Activated CD4-positive, alpha-beta T cell treated with anti-CD3 and anti-CD28 coated beads, Interleukin-2, amount 10 ng/mL, durations not matched to agents 24 days and 14 days (primary cell): ENCODE measurements at regions not wholly inside any gene's neighbourhood (a gene's known extent, or its start where the extent isn't known, plus 50 kb on each side); places are given as distances from the start of the nearest gene placed in this dataset.
"Not testable (repeated sequence)": the region's sequence is repeated elsewhere in the genome, so short reads cannot be mapped to it uniquely, and the experiment has no call there.

Experiments used
- DNase-seq: peaks from one replicate; pipeline ENCODE4 v3.0.0; 2022
- H3K27ac Mint-ChIP-seq: one replicate; pipeline ENCODE4 v1.8.0; 2022; ENCODE audit warnings: mild to moderate bottlenecking, mixed read lengths
- H3K27me3 Mint-ChIP-seq: one replicate; pipeline ENCODE4 v1.8.0; 2022; ENCODE audit warnings: mixed read lengths
- H3K36me3 Mint-ChIP-seq: one replicate; pipeline ENCODE4 v1.8.0; 2022; ENCODE audit warnings: low read depth, mild to moderate bottlenecking, mixed read lengths
- H3K4me1 Mint-ChIP-seq: one replicate; pipeline ENCODE4 v1.8.0; 2021; ENCODE audit warnings: mixed read lengths
- H3K4me3 Mint-ChIP-seq: one replicate; pipeline ENCODE4 v1.8.0; 2022; ENCODE audit warnings: mild to moderate bottlenecking, moderate library complexity, mixed read lengths
- H3K9me3 Mint-ChIP-seq: one replicate; pipeline ENCODE4 v1.8.0; 2021; ENCODE audit warnings: mixed read lengths
- intact Hi-C: fragments of 100-400 bp; cut with micrococcal nuclease; formaldehyde crosslinking; loops from one replicate; pipeline ENCODE4 v1.15.1; 2023

- Mint-ChIP-seq H3K4me3 (no peak overlapping the region), H3K27ac (no peak overlapping the region), H3K27me3 (no peaks in the 10 kb centered on the region), H3K4me1 (no peaks in the 10 kb centered on the region), H3K9me3 (no peaks in the 10 kb centered on the region), H3K36me3 (no peaks in the 10 kb centered on the region)
- intact Hi-C loops: no loop called here
- DNase-seq: no peak
Observed at GRCh38 chr7:69211336-69211735, 386.9 kb upstream of the AUTS2 start.

GRCh38 chr7:69211739-69212138 lies 386.5 kb upstream of the AUTS2 start:
- Mint-ChIP-seq H3K27ac (no peak overlapping the region), H3K27me3 (no peaks in the 10 kb centered on the region), H3K4me3 (no peak overlapping the region), H3K36me3 (no peaks in the 10 kb centered on the region), H3K9me3 (no peaks in the 10 kb centered on the region), H3K4me1 (no peaks in the 10 kb centered on the region)
- intact Hi-C loops: no loop called here
- no peak for DNase-seq

GRCh38 chr7:69213878-69214277 lies 384.4 kb upstream of the AUTS2 start:
- Mint-ChIP-seq H3K9me3 (peaks cover 7% of the 10 kb centered on the region), H3K4me3 (no peak overlapping the region), H3K27ac (no peak overlapping the region), H3K27me3 (no peaks in the 10 kb centered on the region), H3K36me3 (no peaks in the 10 kb centered on the region), H3K4me1 (no peaks in the 10 kb centered on the region)
- intact Hi-C loops: no loop called here
- DNase-seq: no peak

GRCh38 chr7:69215516-69215915 lies 382.8 kb upstream of the AUTS2 start:
- H3K4me3 Mint-ChIP-seq: not testable (repeated sequence)

GRCh38 chr7:69217516-69218350 lies 380.5 kb upstream of the AUTS2 start:
- Mint-ChIP-seq H3K27ac (no peak overlapping the region), H3K4me3 (no peak overlapping the region), H3K36me3 (no peaks in the 10 kb centered on the region), H3K27me3 (no peaks in the 10 kb centered on the region), H3K9me3 (peaks cover 10% of the 10 kb centered on the region), H3K4me1 (no peaks in the 10 kb centered on the region)
- DNase-seq: no peak
- intact Hi-C loops: no loop called here

More at GRCh38 chr7:69215516-69215915, 382.8 kb upstream of the AUTS2 start:
- H3K9me3 Mint-ChIP-seq, H3K36me3 Mint-ChIP-seq, H3K27me3 Mint-ChIP-seq, DNase-seq, intact Hi-C loops, H3K4me1 Mint-ChIP-seq, H3K27ac Mint-ChIP-seq: not testable (repeated sequence)

GRCh38 chr7:69218576-69218975 lies 379.7 kb upstream of the AUTS2 start:
- no peak overlapping the region for H3K27ac Mint-ChIP-seq
- peaks cover 10% of the 10 kb centered on the region for H3K9me3 Mint-ChIP-seq
- H3K36me3 Mint-ChIP-seq: no peaks in the 10 kb centered on the region
- H3K4me3 Mint-ChIP-seq: no peak overlapping the region
- H3K4me1 Mint-ChIP-seq: no peaks in the 10 kb centered on the region
- intact Hi-C loops: no loop called here
- H3K27me3 Mint-ChIP-seq: no peaks in the 10 kb centered on the region
- no peak for DNase-seq

- H3K36me3 Mint-ChIP-seq: no peaks in the 10 kb centered on the region
- H3K27me3 Mint-ChIP-seq: no peaks in the 10 kb centered on the region
- H3K27ac Mint-ChIP-seq: no peak overlapping the region
- peaks cover 14% of the 10 kb centered on the region for H3K9me3 Mint-ChIP-seq
- no peaks in the 10 kb centered on the region for H3K4me1 Mint-ChIP-seq
- H3K4me3 Mint-ChIP-seq: no peak overlapping the region
- no peak for DNase-seq
- intact Hi-C loops: no loop called here
Observed at GRCh38 chr7:69219381-69219780, 378.9 kb upstream of the AUTS2 start.

- peaks cover 9% of the 10 kb centered on the region for H3K9me3 Mint-ChIP-seq
- no peaks in the 10 kb centered on the region for H3K4me1 Mint-ChIP-seq
- no peak overlapping the region for H3K4me3 Mint-ChIP-seq
- no peak for DNase-seq
- H3K27ac Mint-ChIP-seq: no peak overlapping the region
- no peaks in the 10 kb centered on the region for H3K27me3 Mint-ChIP-seq
- intact Hi-C loops: no loop called here
- H3K36me3 Mint-ChIP-seq: no peaks in the 10 kb centered on the region
Observed at GRCh38 chr7:69225259-69225943, 372.9 kb upstream of the AUTS2 start.

GRCh38 chr7:69228212-69228811 lies 370.0 kb upstream of the AUTS2 start:
- intact Hi-C loops: no loop called here
- Mint-ChIP-seq H3K36me3 (no peaks in the 10 kb centered on the region), H3K27me3 (no peaks in the 10 kb centered on the region)

GRCh38 chr7:69232445-69233376 lies 365.6 kb upstream of the AUTS2 start:
- peaks cover 3% of the 10 kb centered on the region for H3K9me3 Mint-ChIP-seq
- no peak overlapping the region for H3K27ac Mint-ChIP-seq
- H3K4me1 Mint-ChIP-seq: no peaks in the 10 kb centered on the region
- H3K36me3 Mint-ChIP-seq: no peaks in the 10 kb centered on the region
- intact Hi-C loops: no loop called here
- H3K4me3 Mint-ChIP-seq: no peak overlapping the region
- DNase-seq: no peak
- H3K27me3 Mint-ChIP-seq: no peaks in the 10 kb centered on the region

More at GRCh38 chr7:69228212-69228811, 370.0 kb upstream of the AUTS2 start:
- H3K9me3 Mint-ChIP-seq: peaks cover 7% of the 10 kb centered on the region
- H3K4me3 Mint-ChIP-seq: no peak overlapping the region
- no peak for DNase-seq
- H3K27ac Mint-ChIP-seq: no peak overlapping the region
- no peaks in the 10 kb centered on the region for H3K4me1 Mint-ChIP-seq

GRCh38 chr7:69237541-69237940 lies 360.7 kb upstream of the AUTS2 start:
- Mint-ChIP-seq H3K4me3 (no peak overlapping the region), H3K36me3 (no peaks in the 10 kb centered on the region), H3K27me3 (no peaks in the 10 kb centered on the region), H3K4me1 (no peaks in the 10 kb centered on the region), H3K27ac (no peak overlapping the region), H3K9me3 (peaks cover 6% of the 10 kb centered on the region)
- no peak for DNase-seq
- intact Hi-C loops: no loop called here

GRCh38 chr7:69243016-69243415 lies 355.3 kb upstream of the AUTS2 start:
- no peaks in the 10 kb centered on the region for H3K4me1 Mint-ChIP-seq
- no peaks in the 10 kb centered on the region for H3K36me3 Mint-ChIP-seq
- no peak for DNase-seq
- no peak overlapping the region for H3K27ac Mint-ChIP-seq
- H3K27me3 Mint-ChIP-seq: no peaks in the 10 kb centered on the region
- peaks cover 3% of the 10 kb centered on the region for H3K9me3 Mint-ChIP-seq
- no peak overlapping the region for H3K4me3 Mint-ChIP-seq
- intact Hi-C loops: no loop called here

- Mint-ChIP-seq H3K4me3 (no peak overlapping the region), H3K27me3 (no peaks in the 10 kb centered on the region)
- no peak for DNase-seq
Observed at GRCh38 chr7:69244701-69245100, 353.6 kb upstream of the AUTS2 start.

More at GRCh38 chr7:69244701-69245100, 353.6 kb upstream of the AUTS2 start:
- Mint-ChIP-seq H3K27ac (no peak overlapping the region), H3K36me3 (no peaks in the 10 kb centered on the region), H3K4me1 (no peaks in the 10 kb centered on the region), H3K9me3 (no peaks in the 10 kb centered on the region)
- intact Hi-C loops: no loop called here
